ENCODE measurements at regions not wholly inside any gene's neighbourhood (a gene's known extent, or its start where the extent isn't known, plus 50 kb on each side); places are given as distances from the start of the nearest gene placed in this dataset.

- ChIA-PET CTCF (interaction anchor here (0.6 kb wide), 1 partner anchor 12 kb away, joined by 3 read pairs; no protein-coding TSS in a partner anchor), POLR2A (ENCODE audit: unreplicated experiment) (no interaction called here)
- TF ChIP-seq BHLHE40 (IDR thresholded peaks at IDR 0.05; ENCODE audit: low read depth, low read length) (no peak), RCOR1 (IDR thresholded peaks at IDR 0.05; ENCODE audit: insufficient replicate concordance, low read length) (no peak), RAD21 (IDR thresholded peaks at IDR 0.05; ENCODE audit: low read length) (no peak), USF2 (IDR thresholded peaks at IDR 0.05; ENCODE audit: low read depth, low read length) (no peak), ELK1 (IDR thresholded peaks at IDR 0.05; ENCODE audit: borderline replicate concordance, low read depth, low read length) (no peak), MAZ (IDR thresholded peaks at IDR 0.05; ENCODE audit: borderline replicate concordance, low read depth, low read length) (no peak), MAFK (IDR thresholded peaks at IDR 0.05; ENCODE audit: low read depth, low read length) (no peak), CEBPB (IDR thresholded peaks at IDR 0.05; ENCODE audit: low read depth, low read length) (no peak), POLR2A (IDR thresholded peaks at IDR 0.05; ENCODE audit: low read depth, low read length) (no peak), RFX5 (IDR thresholded peaks at IDR 0.05; ENCODE audit: low read depth, low read length) (no peak), SMC3 (IDR thresholded peaks at IDR 0.05; ENCODE audit: low read depth, low read length) (no peak), MXI1 (IDR thresholded peaks at IDR 0.05; ENCODE audit: borderline replicate concordance, low read depth, low read length) (no peak), CHD1 (IDR thresholded peaks at IDR 0.05; ENCODE audit: low read depth, low read length) (no peak), FOS (IDR thresholded peaks at IDR 0.05; ENCODE audit: low read depth, low read length) (no peak), CTCF (conservative IDR thresholded peaks at IDR 0.05; ENCODE audit: low read depth, low read length) (no peak), NFE2L2 (IDR thresholded peaks at IDR 0.05; ENCODE audit: low read depth, low read length) (no peak)
- H4K8ac ChIP-seq (ENCODE audit: low read depth in 2 of 2, low read length in 2 of 2): no peak overlapping the region
- no peaks in the 10 kb centered on the region for H3K36me3 ChIP-seq (ENCODE audit: control insufficient read depth, insufficient read depth, low read length)
- no peaks in the 10 kb centered on the region for H4K20me1 ChIP-seq (ENCODE audit: insufficient read depth, low read length)
- no peak overlapping the region for H2AK5ac ChIP-seq (ENCODE audit: low read depth, low read length)
- H2BK20ac ChIP-seq (ENCODE audit: low read depth, low read length): no peak overlapping the region
- DNase-seq (no peak), ATAC-seq (ENCODE audit: low read depth) (no peak)
- no peak overlapping the region for H3K23ac ChIP-seq (ENCODE audit: low read depth, low read length)
- WGBS, 2 experiments (ENCODE audit: extremely low coverage in 2 of 2, insufficient read length in 1 of 2): no CpG with 5 or more reads among the region's 2 CpGs
- H3K9me3 ChIP-seq (ENCODE audit: control insufficient read depth, insufficient read depth, low read length): no peaks in the 10 kb centered on the region
- no peak overlapping the region for H2AK9ac ChIP-seq (replicated peaks; ENCODE audit: low read depth, low read length, poor library complexity)
- no TSS peak for BruUV-seq (replicated peaks)
- intact Hi-C loops (cut with micrococcal nuclease): no loop called here
- dilution Hi-C loops (cut with HindIII; ENCODE audit: low sequenced_read_pairs, unreplicated experiment): no loop called here
- H3K14ac ChIP-seq (replicated peaks; ENCODE audit: low read depth, low read length): no peak overlapping the region
- H2BK5ac ChIP-seq (ENCODE audit: low read depth, low read length, poor library complexity, severe bottlenecking): no peak overlapping the region
- H3K18ac ChIP-seq (ENCODE audit: low read depth, low read length): no peak overlapping the region
- in situ Hi-C loops (cut with MboI; ENCODE audit: low sequenced_read_pairs): no loop called here
- no peak overlapping the region for H3K4me3 ChIP-seq (ENCODE audit: insufficient read depth, low read depth, low read length)
- H3K9me1 ChIP-seq (ENCODE audit: insufficient read depth, low read length): no peaks in the 10 kb centered on the region
- no peak overlapping the region for H2BK120ac ChIP-seq (ENCODE audit: low read depth, low read length)
- H4K5ac ChIP-seq (ENCODE audit: low read depth, low read length): no peak overlapping the region
- H2AFZ ChIP-seq (replicated peaks; ENCODE audit: low read length, poor library complexity): no peak overlapping the region
- no peak overlapping the region for H3K4me2 ChIP-seq (ENCODE audit: low read depth, low read length)
- no peak overlapping the region for H3K4ac ChIP-seq (ENCODE audit: low read depth, low read length)
- no peaks in the 10 kb centered on the region for H3K27me3 ChIP-seq (ENCODE audit: control insufficient read depth, insufficient read depth, low read length)
- no peak overlapping the region for H3K27ac ChIP-seq (ENCODE audit: insufficient read depth, low read length)
- no peaks in the 10 kb centered on the region for H3K79me1 ChIP-seq (ENCODE audit: low read depth in 1 of 2, low read length in 2 of 2)
- no peak overlapping the region for H3K56ac ChIP-seq (ENCODE audit: extremely low read depth, insufficient read depth, low read length)
- no peaks in the 10 kb centered on the region; the same call in 1 of the 2 replicates for H3K4me1 ChIP-seq (ENCODE audit: control insufficient read depth, insufficient read depth, low read length)
- no peak overlapping the region for H2BK15ac ChIP-seq (ENCODE audit: low read depth, low read length)
- H4K91ac ChIP-seq (ENCODE audit: insufficient read depth, low read depth, low read length): no peak overlapping the region
- H3K9ac ChIP-seq (ENCODE audit: low read depth, low read length): no peak overlapping the region
Observed at GRCh38 chr5:128687930-128688329, 149.9 kb upstream of the FBN2 start.
